Medulla oblongata (tissue), 1 donor: ENCODE measurements at regions not wholly inside any gene's neighbourhood (a gene's known extent, or its start where the extent isn't known, plus 50 kb on each side); places are given as distances from the start of the nearest gene placed in this dataset.

ENCODE experiments used
- DNase-seq: peaks from one replicate; pipeline ENCODE4 v3.0.0-alpha.2; 2015; ENCODE audit errors: extremely low spot score

GRCh38 chr15:61682891-61683735, 377.1 kb downstream of the VPS13C start:
- DNase-seq = no peak

DNA sequence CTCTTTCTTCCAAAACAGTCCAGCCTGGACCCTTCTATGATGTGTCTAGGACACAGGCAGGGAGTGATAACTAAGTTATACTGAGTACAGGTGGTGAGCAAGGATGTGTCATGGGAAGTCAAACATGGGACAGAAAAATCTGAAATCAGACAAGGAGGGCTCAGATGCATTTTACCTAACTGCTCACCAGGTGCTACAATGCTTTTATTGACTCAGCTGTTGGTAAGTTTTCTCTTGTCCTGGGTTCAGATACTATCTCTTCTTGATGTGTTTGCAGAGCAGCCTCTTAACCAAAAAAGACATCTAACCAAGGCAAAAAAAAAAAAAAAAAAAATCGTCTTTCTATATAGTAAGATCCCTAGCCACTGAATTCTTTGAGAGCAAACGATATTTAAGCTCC, 378.6 kb downstream of the VPS13C start:
- DNase-seq = no peak

DNA sequence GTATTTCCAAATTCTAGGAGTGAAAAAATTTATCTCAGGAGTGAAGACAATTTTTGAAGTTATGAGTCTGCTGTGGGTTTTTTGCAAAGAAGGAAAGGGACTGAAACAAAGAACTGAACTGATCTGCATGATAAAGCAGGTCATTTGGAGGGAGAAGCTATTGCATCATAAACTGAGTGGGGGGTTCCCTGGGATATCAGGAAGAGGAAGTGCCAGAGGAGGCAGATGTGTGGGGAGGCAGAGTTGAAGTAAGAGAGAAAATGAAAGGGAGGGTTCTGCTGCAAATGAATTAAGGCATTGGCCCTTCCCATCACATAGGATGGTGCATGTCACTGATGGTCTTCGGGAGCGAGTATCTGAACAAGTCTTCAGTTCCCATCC, 379.2 kb downstream of the VPS13C start:
- no peak for DNase-seq

- no peak for DNase-seq
These were observed 379.8 kb downstream of the VPS13C start for GRCh38 chr15:61680260-61681037.

- no peak for DNase-seq
These were observed 388.5 kb downstream of the VPS13C start for GRCh38 chr15:61671736-61672135.

DNA sequence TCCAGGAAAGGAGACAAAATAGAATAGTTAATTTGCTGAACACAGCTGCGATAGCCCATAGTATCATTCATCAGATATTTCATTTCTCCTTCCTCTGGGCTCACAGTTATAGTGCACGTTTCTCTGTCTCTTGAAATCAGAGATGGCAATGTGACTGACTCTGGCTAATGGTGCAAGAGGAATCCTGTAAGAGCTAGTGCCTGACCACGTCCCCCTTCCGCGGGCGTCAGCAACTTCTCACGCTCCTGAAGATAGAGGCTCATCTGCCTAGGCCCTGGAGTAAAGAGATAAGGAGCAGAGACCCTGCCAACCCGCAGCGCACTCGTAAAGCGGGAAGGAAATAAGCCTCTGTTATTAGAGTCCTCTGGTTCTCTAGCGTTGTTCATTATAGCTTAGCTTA, 391.8 kb downstream of the VPS13C start:
- DNase-seq = no peak

DNA sequence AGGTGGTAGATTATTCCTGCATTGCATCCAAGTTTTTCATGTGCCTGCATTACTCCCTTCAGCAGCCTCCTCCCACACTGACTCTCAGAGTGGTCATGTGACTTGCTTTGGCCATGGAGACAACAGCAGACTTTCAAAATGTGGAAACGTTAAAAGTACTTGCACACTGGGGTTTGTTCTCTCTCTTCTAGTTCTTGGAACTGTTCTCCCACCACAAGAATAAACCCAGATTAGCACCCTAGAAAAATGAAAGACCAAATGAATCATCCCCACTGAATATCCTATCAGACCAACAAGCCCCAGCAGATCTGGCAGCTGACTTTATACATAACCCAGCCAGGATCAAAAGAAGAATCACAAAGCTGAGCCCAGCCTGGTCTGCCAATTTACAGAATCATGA, 398.5 kb downstream of the VPS13C start:
- DNase-seq = peak; percentile 7

DNA sequence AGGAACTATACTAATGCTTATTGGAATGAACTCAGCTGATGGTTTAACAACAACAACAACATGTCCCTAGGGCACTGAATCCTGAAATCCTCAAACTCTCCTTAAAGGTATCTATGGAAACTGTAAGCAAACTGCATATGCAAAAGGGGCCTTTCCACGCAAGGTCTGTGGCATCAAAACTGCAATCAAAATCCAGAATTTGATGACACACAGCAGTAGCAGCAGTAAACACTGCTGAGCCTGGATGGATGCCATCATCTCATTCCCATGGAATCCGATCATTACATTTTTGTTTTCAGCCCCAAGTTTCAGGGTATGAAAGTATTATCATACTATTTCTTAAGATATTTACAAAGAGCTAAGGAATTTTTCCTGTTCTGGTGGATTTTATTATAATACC, 399.7 kb downstream of the VPS13C start:
- no peak for DNase-seq

DNA sequence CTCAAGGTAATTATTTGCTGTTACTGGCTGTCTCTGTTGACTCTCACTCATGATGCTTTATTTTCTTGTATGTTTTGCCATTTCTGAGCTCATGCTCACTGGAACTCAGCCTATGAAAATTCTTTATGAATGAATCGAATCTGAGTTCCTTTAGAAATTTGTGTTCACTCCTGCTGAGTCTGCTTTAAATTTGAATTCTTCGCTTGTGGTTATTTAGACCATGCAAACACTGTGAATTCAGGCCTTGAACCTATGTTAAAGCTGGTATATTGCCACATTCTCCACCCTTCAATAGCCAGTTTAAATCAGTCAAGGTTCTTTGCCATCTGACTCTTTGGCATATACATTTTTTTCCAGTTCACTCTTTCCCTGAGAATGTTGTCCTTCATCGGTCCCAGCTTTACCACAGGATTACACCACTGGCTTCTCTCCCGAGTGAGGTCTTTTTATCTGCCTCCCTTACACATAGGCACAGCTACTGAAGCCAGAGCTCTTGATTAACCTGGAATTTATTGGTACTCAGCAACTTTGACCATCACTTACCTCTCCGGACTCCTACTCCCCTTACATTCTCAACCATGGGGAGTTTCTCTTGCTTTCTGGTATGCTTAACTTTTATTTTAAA, 400.6 kb downstream of the VPS13C start:
- DNase-seq = no peak

DNA sequence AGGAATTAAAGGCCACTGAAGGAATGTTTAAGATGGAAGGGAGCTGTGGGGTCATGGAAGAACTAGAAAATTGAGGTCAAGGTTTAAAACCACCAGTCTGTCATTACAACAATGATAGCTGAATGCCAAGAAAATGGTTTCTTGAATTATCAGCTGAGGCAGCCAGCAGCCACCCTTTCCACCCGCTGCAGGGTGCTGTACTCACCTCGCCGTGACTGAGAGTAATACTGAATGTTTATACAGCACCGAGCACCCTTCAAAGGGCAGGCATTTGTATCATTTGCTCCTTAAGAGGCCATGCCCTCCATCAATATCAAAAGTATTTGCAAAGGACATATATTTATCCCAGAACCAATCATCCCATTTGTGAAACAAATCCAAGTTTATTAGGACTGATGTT, 402.8 kb downstream of the VPS13C start:
- DNase-seq = no peak

DNA sequence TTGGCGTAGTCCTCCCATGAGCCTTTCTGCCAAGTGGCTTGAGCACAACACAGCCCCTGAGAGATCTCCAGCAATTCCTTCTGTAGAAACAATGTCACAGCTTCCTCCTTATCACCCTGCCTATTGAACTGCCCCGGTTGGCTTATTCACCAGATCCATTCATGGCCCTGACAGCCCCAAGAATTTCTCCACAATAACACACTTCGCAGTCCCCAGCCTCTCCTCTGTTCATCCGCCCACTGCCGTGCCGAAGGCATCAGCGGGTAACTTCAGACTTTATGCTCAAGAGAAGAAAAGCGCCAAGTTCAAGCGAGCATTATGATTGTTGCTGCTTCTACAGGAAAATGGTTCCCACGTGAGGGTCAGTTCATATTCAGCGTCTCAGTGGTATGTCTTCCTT, 403.9 kb downstream of the VPS13C start:
- no peak for DNase-seq

- no peak for DNase-seq
These were observed 404.4 kb downstream of the VPS13C start for GRCh38 chr15:61655881-61656280.

DNA sequence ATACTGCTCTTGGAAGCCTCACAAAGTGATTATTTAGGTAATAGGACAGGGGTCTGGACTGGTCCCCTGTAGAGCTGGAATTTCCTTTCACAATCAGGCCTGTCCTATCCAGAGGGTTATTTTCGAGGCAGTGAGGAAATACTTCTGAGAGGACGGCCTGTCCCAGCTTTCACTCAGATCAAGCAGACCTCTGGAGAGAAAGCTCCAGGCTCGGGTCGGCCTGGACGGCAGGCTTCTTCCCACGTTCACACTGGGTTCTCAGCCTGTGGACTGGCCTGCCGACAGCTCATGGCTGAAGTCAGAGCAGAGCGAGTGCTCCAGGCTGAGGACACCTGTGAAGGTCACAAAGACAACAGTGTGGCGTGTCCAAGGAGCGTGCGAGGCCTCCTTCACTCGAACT, 405.3 kb downstream of the VPS13C start:
- no peak for DNase-seq

DNA sequence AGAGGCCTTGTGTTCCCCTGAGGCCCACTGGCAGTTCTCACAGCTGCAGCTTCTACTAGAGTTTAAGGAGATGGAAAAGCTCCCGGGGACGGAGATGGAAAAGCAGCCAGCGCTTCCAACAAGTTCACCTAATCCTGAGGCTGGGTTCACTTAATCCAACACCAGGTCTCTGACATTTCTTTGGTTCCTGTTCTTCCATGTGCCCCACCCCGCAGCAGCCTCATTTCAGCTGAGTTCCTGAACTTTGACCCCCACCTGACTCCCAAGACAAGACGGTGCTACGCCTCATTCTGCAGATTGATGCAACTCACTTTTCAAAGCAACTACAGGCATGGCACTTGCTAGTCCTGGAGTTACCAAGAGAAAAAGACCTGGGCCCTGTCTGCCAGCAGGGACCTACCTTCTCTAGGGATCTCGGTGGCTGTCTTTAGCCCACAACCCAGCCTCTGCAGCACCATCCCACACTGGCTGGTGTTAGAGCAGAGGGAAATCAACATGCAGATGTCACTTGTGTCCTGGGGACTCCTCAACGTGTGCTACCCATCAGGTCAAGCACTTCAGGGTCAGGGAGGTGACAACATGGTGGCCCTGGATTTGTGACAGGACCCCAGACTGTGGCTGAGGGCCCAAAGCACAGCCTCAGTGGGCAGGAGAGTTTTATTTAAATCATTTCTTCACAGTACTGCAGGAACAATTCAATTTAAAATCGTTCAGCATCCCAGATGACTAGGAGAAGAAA, 406.1 kb downstream of the VPS13C start:
- DNase-seq = no peak

- no peak for DNase-seq
These were observed 407.1 kb downstream of the VPS13C start for GRCh38 chr15:61653110-61653509.

- DNase-seq = no peak
These were observed 409.0 kb downstream of the VPS13C start for GRCh38 chr15:61651267-61651666.

DNA sequence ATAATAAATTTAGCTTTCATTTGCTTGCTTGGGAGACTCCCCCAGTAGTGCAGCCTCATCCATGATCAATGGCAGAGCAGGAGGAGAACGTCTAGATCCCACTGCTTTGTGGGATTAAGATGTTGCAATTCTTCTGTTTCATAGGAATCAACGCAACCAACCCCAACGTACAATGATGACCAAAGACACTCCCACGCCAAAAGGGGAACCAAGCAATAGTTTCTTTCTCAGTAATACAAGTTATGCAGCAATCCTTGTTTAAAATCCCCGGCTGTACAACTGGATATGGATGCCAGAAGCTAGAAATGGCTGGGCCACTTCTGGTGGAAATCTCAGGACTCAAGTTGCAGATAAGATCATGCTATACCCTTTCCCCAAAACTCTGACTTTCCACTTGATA, 411.2 kb downstream of the VPS13C start:
- DNase-seq = no peak

- no peak for DNase-seq
These were observed 415.4 kb upstream of the RORA start for GRCh38 chr15:61644550-61644949.

DNA sequence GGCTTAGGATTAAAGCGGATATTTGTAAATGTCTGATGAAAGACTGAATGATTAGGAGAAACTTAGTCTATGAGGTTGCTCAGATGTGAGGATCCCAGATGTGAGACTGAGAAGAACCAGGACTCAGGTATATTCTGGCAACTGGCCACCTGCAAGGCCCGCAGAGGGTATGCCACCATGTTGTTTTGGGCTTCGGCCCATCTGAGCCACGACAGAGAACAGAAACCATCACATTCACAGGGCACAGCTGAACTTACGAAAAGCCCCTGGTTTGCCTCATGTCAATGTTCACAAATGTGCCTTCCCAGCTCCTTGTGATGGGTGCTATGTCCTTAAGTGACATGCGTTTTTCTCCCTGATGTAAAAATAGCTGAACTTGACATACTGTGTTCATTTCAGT, 412.5 kb upstream of the RORA start:
- no peak for DNase-seq

DNA sequence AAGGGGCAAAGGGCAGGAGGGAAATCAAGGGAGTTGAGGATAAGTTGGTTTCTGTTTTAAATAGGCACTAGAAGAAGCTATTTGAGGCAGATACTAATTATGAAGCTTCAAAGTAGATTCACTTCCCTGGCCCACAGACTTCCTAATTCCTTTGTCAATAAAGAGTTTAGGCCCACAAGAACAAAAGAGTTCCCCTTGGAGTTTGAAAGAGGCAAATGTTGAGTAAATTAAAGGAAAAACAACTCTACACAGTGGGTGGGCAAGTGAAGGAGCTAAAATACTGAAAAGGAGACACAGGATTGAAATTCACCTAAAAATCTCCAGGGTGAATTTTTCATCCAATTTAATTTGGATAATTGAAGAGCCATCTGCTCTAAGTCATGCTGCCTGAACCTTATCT, 411.7 kb upstream of the RORA start:
- DNase-seq = no peak

GRCh38 chr15:61639491-61639890, 410.4 kb upstream of the RORA start:
- DNase-seq = no peak

GRCh38 chr15:61634837-61635236, 405.7 kb upstream of the RORA start:
- no peak for DNase-seq
